GM12878 (cell line): ENCODE measurements at regions not wholly inside any gene's neighbourhood (a gene's known extent, or its start where the extent isn't known, plus 50 kb on each side); places are given as distances from the start of the nearest gene placed in this dataset.

ENCODE experiments used
- ATAC-seq: fragments of 200-7000 bp; cut with Tn5 transposase; 3 replicates; pipeline ENCODE4 v1.9.1; 2020; ENCODE audit warnings: mild to moderate bottlenecking, moderate library complexity
- BruUV-seq: library from RNA; stranded (reverse); fragments of 400-500 nt; replicated peaks from 2 replicates; lab custom pipeline; 2021; lab: Mats Ljungman, UMichigan
- CTCF ChIA-PET: fragments of 300-600 bp; sonication (Branson Sonifier 250); formaldehyde crosslinking; extraction: SDS; loops from one replicate; lab custom pipeline; 2021; ENCODE audit warnings: inconsistent platforms; lab: Yijun Ruan, JAX
- POLR2A ChIA-PET: fragments of 350-600 bp; formaldehyde crosslinking; extraction: SDS; loops from one replicate; lab custom pipeline; 2021; ENCODE audit warnings: inconsistent platforms; lab: Charles Lee
- RAD21 ChIA-PET: fragments of 300-600 bp; sonication (Branson Sonifier 250); formaldehyde crosslinking; loops from one replicate; lab custom pipeline; 2023; ENCODE audit warnings: antibody characterized with exemption; ENCODE audit not compliant: unreplicated experiment; lab: Charles Lee
- SMC1A ChIA-PET: fragments of 300-600 bp; sonication (Branson Sonifier 250); formaldehyde crosslinking; loops from one replicate; lab custom pipeline; 2023; ENCODE audit not compliant: unreplicated experiment, uncharacterized antibody; lab: Charles Lee
- DNase-seq: peaks from one replicate; pipeline ENCODE4 v3.0.0-alpha.2; 2011; ENCODE audit warnings: low read depth, low spot score
- FAIRE-seq: peaks from 3 replicates; lab custom pipeline; 2011; peaks lifted over from hg19 to GRCh38; lab: Jason Lieb, UNC
- H2AFZ ChIP-seq: 2 replicates; pipeline ENCODE4 v1.6.0; 2011; ENCODE audit warnings: low read depth, low read length, control low read depth; ENCODE audit not compliant: control insufficient read depth
- H3K27ac ChIP-seq: 2 replicates; pipeline ENCODE4 v1.5.1; 2011; ENCODE audit warnings: control low read depth; ENCODE audit not compliant: control insufficient read depth, insufficient read depth
- H3K27me3 ChIP-seq, 2 experiments: replicated peaks in 1 of 2; 2 replicates each; pipeline versions ENCODE4 v1.6.0 to v1.6.1; 2011; ENCODE audit warnings: low read length in 1 of 2; ENCODE audit not compliant: control insufficient read depth in 2 of 2, insufficient read depth in 2 of 2
- H3K36me3 ChIP-seq, 2 experiments: 2 replicates each; pipeline ENCODE4 v1.5.1; 2011; ENCODE audit warnings: low read length in 1 of 2; ENCODE audit not compliant: control insufficient read depth in 2 of 2, insufficient read depth in 2 of 2
- H3K4me1 ChIP-seq: 2 replicates; pipeline ENCODE4 v1.6.1; 2011; ENCODE audit warnings: mild to moderate bottlenecking, low read length, moderate library complexity, mixed read lengths; ENCODE audit not compliant: control insufficient read depth, insufficient read depth
- H3K4me2 ChIP-seq: 2 replicates; pipeline ENCODE4 v1.6.0; 2011; ENCODE audit warnings: control low read depth; ENCODE audit not compliant: control insufficient read depth, insufficient read depth
- H3K4me3 ChIP-seq: fragments of 200-600 bp; sonication (generic); 2 replicates; pipeline ENCODE4 v1.5.1; 2016
- H3K79me2 ChIP-seq: 2 replicates; pipeline ENCODE4 v1.6.0; 2011; ENCODE audit warnings: low read length; ENCODE audit not compliant: control insufficient read depth, insufficient read depth
- H3K9ac ChIP-seq: 2 replicates; pipeline ENCODE4 v1.8.0; 2011; ENCODE audit warnings: low read length, control low read depth, mixed read lengths; ENCODE audit not compliant: control insufficient read depth, insufficient read depth
- H3K9me3 ChIP-seq: replicated peaks from 3 replicates; pipeline ENCODE4 v1.5.1; 2011; ENCODE audit warnings: mild to moderate bottlenecking, low read length; ENCODE audit not compliant: control insufficient read depth, insufficient read depth
- H4K20me1 ChIP-seq: 2 replicates; pipeline ENCODE4 v1.6.0; 2011; ENCODE audit not compliant: control insufficient read depth, insufficient read depth
- ATF2 ChIP-seq: IDR thresholded peaks from 2 replicates; pipeline ENCODE4 v1.6.1; 2012; ENCODE audit warnings: low read length, inconsistent platforms
- DPF2 ChIP-seq: fragments of 450-650 bp; IDR thresholded peaks from 2 replicates; pipeline ENCODE4 v1.6.1; 2017; ENCODE audit warnings: mild to moderate bottlenecking
- EP300 ChIP-seq, 2 experiments: fragments of 150-350 bp in 1 of 2; IDR thresholded peaks; 2 replicates each; pipeline ENCODE4 v1.6.1; 2011 to 2012; ENCODE audit warnings: low read depth in 2 of 2, low read length in 2 of 2, borderline replicate concordance in 1 of 2, improper control_type of control experiment in 1 of 2, inconsistent platforms in 1 of 2; ENCODE audit not compliant: control insufficient read depth in 1 of 2
- HDGF ChIP-seq: fragments of 450-650 bp; IDR thresholded peaks from 2 replicates; pipeline ENCODE4 v1.6.1; 2016; ENCODE audit warnings: antibody characterized with exemption
- HSF1 ChIP-seq: fragments of 150-350 bp; IDR thresholded peaks from 2 replicates; pipeline ENCODE4 v1.6.1; 2014; ENCODE audit warnings: mild to moderate bottlenecking, low read depth, low read length
- IRF3 ChIP-seq: fragments of 450-650 bp; IDR thresholded peaks from 2 replicates; pipeline ENCODE4 v1.6.1; 2014; ENCODE audit warnings: mild to moderate bottlenecking
- IRF4 ChIP-seq: IDR thresholded peaks from 2 replicates; pipeline ENCODE4 v1.6.1; 2011; ENCODE audit warnings: low read depth, low read length
- NR2F1 ChIP-seq: fragments of 450-650 bp; conservative IDR thresholded peaks from 2 replicates; pipeline ENCODE4 v1.6.1; 2017; ENCODE audit warnings: mild to moderate bottlenecking
- RAD21 ChIP-seq: IDR thresholded peaks from 2 replicates; pipeline ENCODE4 v1.6.1; 2011; ENCODE audit warnings: mild to moderate bottlenecking, low read depth, low read length, moderate library complexity; ENCODE audit not compliant: insufficient read depth
- SIX5 ChIP-seq: IDR thresholded peaks from 2 replicates; pipeline ENCODE4 v1.6.1; 2011; ENCODE audit warnings: mild to moderate bottlenecking, low read depth, low read length, moderate library complexity; ENCODE audit not compliant: severe bottlenecking
- ZSCAN29 ChIP-seq: fragments of 450-650 bp; IDR thresholded peaks from 2 replicates; pipeline ENCODE4 v1.6.1; 2017; ENCODE audit warnings: mild to moderate bottlenecking, moderate library complexity
- WGBS: methylation state at CpG from one replicate; pipeline ENCODE4 v1.1.6; 2016; ENCODE audit warnings: low lambda C conversion rate; ENCODE audit not compliant: insufficient replicate concordance, insufficient coverage; ENCODE audit errors: missing lambda C conversion rate; 5-methylcytosine and 5-hydroxymethylcytosine counted together
- in situ Hi-C: fragments of 300-500 bp; cut with MboI; formaldehyde crosslinking; loops from 9 replicates; pipeline ENCODE4 v1.14.3; 2018; ENCODE audit warnings: mixed read lengths
- intact Hi-C: fragments of 100-400 bp; cut with micrococcal nuclease; formaldehyde crosslinking; loops from one replicate; pipeline ENCODE4 v1.14.2; 2022; ENCODE audit not compliant: unreplicated experiment
- TF ChIP-seq, protein P1 (sequence below): fragments of 450-650 bp; IDR thresholded peaks from 2 replicates; pipeline ENCODE4 v1.6.1; 2016; ENCODE audit warnings: mild to moderate bottlenecking

DNA sequence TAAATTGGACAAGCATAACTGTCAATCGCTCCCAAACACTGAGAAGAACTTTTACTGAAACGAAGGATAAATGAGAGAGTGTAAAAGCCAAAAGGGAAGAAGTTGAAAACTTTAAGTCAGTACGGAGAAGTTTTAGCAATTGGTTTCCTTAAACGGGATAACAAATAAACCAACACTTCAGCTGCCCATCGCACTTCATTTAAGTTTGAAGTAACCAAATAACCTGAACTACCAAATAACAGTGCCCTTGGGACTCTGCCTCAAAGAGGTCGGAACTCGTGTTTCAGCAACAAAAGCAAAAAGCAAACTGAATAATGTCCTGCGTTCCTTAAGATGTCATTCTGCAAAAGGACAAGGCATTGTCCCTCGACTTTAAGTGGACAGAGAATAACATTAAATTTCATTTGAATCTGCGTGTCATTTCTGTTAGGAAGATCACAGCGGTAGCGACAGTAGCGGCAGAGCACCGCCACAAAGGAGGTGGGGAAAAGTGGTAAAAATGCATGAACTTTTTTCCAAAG is 127.0 kb upstream of the C11orf58 start:
- no peaks in the 10 kb centered on the region for H3K4me1 ChIP-seq
- no peak for ATAC-seq
- H3K79me2 ChIP-seq: no peaks in the 10 kb centered on the region
- no peak overlapping the region for H3K4me3 ChIP-seq
- ChIA-PET SMC1A (no interaction called here), POLR2A (no interaction called here), CTCF (interaction anchor here (0.6 to 2.6 kb wide), 4 partner anchors 8 to 917 kb away, joined by 3 to 10 read pairs (median 4); no protein-coding TSS in a partner anchor), RAD21 (no interaction called here)
- in situ Hi-C loops: loop anchor here (25.0 kb wide), 1 partner anchor 774 kb away; no protein-coding TSS in a partner anchor
- H4K20me1 ChIP-seq: no peaks in the 10 kb centered on the region
- H3K9me3 ChIP-seq: no peaks in the 10 kb centered on the region; the same call in 2 of the 3 replicates
- no TSS peak for BruUV-seq
- no peaks in the 10 kb centered on the region for H3K36me3 ChIP-seq
- peaks cover 12 to 37% of the 10 kb centered on the region in 2 experiments for H3K27me3 ChIP-seq
- WGBS: 20% methylated on average over 14 of the region's 14 CpGs
- TF ChIP-seq, protein P1, sequence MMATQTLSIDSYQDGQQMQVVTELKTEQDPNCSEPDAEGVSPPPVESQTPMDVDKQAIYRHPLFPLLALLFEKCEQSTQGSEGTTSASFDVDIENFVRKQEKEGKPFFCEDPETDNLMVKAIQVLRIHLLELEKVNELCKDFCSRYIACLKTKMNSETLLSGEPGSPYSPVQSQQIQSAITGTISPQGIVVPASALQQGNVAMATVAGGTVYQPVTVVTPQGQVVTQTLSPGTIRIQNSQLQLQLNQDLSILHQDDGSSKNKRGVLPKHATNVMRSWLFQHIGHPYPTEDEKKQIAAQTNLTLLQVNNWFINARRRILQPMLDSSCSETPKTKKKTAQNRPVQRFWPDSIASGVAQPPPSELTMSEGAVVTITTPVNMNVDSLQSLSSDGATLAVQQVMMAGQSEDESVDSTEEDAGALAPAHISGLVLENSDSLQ: no peak
- TF ChIP-seq HSF1 (no peak), NR2F1 (no peak), SIX5 (no peak), IRF3 (no peak), EP300 (IDR thresholded peaks at IDR 0.05; ENCODE audit: borderline replicate concordance in 1 of 2, control insufficient read depth in 1 of 2, low read depth in 2 of 2, low read length in 2 of 2) (no peak), RAD21 (no peak), ZSCAN29 (no peak), DPF2 (no peak), IRF4 (no peak), HDGF (no peak), ATF2 (no peak)
- H3K4me2 ChIP-seq: no peak overlapping the region
- no peak for FAIRE-seq
- intact Hi-C loops: loop anchor here (5.0 kb wide), 1 partner anchor 1284 kb away; no protein-coding TSS in a partner anchor
- H3K9ac ChIP-seq: no peak overlapping the region
- no peak overlapping the region for H2AFZ ChIP-seq
- H3K27ac ChIP-seq: no peak overlapping the region
- DNase-seq: no peak
